H1 (cell line): ENCODE measurements at regions not wholly inside any gene's neighbourhood (a gene's known extent, or its start where the extent isn't known, plus 50 kb on each side); places are given as distances from the start of the nearest gene placed in this dataset.

ENCODE experiments used
- ASH2L ChIP-seq: fragments of 200-600, 300-600 bp; sonication (generic); IDR thresholded peaks from one replicate; pipeline ENCODE4 v1.7.1; 2017; ENCODE audit warnings: low read length
- CREB1 ChIP-seq: IDR thresholded peaks from 2 replicates; pipeline ENCODE4 v1.6.1; 2012; ENCODE audit warnings: inconsistent platforms
- GTF2F1 ChIP-seq: IDR thresholded peaks from 2 replicates; pipeline ENCODE4 v1.6.1; 2012; ENCODE audit warnings: low read depth, low read length, improper control_type of control experiment, borderline replicate concordance
- RFX5 ChIP-seq: IDR thresholded peaks from 2 replicates; pipeline ENCODE4 v1.6.1; 2011; ENCODE audit warnings: low read depth, low read length, improper control_type of control experiment, borderline replicate concordance
- SP1 ChIP-seq: IDR thresholded peaks from 2 replicates; pipeline ENCODE4 v1.6.1; 2011; ENCODE audit warnings: low read depth, low read length
- TAF7 ChIP-seq: optimal IDR thresholded peaks from 2 replicates; pipeline ENCODE3; 2011; ENCODE audit warnings: low read depth, mild to moderate bottlenecking, inconsistent platforms, low read length, moderate library complexity, borderline replicate concordance
- TF ChIP-seq, protein P1 (sequence below): fragments of 300-600 bp; sonication (generic); IDR thresholded peaks from 2 replicates; pipeline ENCODE4 v1.7.1; 2012; ENCODE audit warnings: low read length, moderate library complexity, mild to moderate bottlenecking, inconsistent platforms; ENCODE audit not compliant: insufficient replicate concordance

DNA sequence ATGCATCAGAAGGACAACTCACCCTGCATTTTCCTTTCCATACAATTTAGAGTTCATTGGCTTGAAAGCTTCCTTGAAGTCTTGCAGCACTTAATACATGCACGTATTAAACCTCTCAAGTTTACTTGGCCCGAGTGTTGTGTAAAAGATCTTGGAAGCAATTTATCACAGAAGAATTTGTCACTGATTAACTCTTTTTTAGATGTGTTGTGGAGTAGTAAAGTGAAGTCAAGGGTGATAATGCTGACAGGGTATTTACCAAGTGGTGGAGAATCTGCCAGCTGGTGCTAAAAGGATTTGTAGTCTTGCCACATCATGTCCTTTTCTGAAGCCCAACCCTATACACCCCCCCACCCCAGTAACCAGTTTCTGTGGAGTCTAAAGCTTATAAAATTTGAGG is 421.0 kb upstream of the MIR17HG start (continued):
- TF ChIP-seq, protein P1, sequence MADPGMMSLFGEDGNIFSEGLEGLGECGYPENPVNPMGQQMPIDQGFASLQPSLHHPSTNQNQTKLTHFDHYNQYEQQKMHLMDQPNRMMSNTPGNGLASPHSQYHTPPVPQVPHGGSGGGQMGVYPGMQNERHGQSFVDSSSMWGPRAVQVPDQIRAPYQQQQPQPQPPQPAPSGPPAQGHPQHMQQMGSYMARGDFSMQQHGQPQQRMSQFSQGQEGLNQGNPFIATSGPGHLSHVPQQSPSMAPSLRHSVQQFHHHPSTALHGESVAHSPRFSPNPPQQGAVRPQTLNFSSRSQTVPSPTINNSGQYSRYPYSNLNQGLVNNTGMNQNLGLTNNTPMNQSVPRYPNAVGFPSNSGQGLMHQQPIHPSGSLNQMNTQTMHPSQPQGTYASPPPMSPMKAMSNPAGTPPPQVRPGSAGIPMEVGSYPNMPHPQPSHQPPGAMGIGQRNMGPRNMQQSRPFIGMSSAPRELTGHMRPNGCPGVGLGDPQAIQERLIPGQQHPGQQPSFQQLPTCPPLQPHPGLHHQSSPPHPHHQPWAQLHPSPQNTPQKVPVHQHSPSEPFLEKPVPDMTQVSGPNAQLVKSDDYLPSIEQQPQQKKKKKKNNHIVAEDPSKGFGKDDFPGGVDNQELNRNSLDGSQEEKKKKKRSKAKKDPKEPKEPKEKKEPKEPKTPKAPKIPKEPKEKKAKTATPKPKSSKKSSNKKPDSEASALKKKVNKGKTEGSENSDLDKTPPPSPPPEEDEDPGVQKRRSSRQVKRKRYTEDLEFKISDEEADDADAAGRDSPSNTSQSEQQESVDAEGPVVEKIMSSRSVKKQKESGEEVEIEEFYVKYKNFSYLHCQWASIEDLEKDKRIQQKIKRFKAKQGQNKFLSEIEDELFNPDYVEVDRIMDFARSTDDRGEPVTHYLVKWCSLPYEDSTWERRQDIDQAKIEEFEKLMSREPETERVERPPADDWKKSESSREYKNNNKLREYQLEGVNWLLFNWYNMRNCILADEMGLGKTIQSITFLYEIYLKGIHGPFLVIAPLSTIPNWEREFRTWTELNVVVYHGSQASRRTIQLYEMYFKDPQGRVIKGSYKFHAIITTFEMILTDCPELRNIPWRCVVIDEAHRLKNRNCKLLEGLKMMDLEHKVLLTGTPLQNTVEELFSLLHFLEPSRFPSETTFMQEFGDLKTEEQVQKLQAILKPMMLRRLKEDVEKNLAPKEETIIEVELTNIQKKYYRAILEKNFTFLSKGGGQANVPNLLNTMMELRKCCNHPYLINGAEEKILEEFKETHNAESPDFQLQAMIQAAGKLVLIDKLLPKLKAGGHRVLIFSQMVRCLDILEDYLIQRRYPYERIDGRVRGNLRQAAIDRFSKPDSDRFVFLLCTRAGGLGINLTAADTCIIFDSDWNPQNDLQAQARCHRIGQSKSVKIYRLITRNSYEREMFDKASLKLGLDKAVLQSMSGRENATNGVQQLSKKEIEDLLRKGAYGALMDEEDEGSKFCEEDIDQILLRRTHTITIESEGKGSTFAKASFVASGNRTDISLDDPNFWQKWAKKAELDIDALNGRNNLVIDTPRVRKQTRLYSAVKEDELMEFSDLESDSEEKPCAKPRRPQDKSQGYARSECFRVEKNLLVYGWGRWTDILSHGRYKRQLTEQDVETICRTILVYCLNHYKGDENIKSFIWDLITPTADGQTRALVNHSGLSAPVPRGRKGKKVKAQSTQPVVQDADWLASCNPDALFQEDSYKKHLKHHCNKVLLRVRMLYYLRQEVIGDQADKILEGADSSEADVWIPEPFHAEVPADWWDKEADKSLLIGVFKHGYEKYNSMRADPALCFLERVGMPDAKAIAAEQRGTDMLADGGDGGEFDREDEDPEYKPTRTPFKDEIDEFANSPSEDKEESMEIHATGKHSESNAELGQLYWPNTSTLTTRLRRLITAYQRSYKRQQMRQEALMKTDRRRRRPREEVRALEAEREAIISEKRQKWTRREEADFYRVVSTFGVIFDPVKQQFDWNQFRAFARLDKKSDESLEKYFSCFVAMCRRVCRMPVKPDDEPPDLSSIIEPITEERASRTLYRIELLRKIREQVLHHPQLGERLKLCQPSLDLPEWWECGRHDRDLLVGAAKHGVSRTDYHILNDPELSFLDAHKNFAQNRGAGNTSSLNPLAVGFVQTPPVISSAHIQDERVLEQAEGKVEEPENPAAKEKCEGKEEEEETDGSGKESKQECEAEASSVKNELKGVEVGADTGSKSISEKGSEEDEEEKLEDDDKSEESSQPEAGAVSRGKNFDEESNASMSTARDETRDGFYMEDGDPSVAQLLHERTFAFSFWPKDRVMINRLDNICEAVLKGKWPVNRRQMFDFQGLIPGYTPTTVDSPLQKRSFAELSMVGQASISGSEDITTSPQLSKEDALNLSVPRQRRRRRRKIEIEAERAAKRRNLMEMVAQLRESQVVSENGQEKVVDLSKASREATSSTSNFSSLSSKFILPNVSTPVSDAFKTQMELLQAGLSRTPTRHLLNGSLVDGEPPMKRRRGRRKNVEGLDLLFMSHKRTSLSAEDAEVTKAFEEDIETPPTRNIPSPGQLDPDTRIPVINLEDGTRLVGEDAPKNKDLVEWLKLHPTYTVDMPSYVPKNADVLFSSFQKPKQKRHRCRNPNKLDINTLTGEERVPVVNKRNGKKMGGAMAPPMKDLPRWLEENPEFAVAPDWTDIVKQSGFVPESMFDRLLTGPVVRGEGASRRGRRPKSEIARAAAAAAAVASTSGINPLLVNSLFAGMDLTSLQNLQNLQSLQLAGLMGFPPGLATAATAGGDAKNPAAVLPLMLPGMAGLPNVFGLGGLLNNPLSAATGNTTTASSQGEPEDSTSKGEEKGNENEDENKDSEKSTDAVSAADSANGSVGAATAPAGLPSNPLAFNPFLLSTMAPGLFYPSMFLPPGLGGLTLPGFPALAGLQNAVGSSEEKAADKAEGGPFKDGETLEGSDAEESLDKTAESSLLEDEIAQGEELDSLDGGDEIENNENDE: no peak
- no peak for TF ChIP-seq RFX5
- TF ChIP-seq ASH2L: no peak
- TF ChIP-seq SP1: no peak
- no peak for TF ChIP-seq GTF2F1
- no peak for TF ChIP-seq TAF7
- no peak for TF ChIP-seq CREB1
- TF ChIP-seq, all 59 proteins: peak for 0
